ENCODE measurements at regions not wholly inside any gene's neighbourhood (a gene's known extent, or its start where the extent isn't known, plus 50 kb on each side); places are given as distances from the start of the nearest gene placed in this dataset.

DNA sequence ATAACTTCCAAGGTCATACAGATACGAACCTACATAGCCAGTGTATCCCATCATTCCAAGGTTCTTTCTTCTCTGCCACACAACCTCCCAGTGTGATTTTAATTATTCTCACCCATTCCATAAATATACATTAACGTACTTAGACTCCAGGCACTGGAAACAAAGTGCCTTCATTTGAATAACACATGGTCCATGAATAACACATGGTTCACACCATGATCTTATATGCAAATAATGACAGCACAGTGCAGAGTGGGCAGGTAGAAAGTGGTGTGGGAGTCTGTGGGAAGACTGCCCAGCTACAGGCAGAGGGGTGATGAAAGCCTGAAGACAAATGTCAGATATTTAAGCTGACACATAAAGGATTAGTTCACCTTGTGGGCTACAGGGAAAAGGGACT is 425.2 kb downstream of the HACE1 start:
- Histone ChIP-seq H4K20me1 (ENCODE audit: low read depth, low read length) (no peaks in the 10 kb centered on the region), H3K36me3 (ENCODE audit: low read length) (no peaks in the 10 kb centered on the region)
- no peak for TF ChIP-seq CTCF (IDR thresholded peaks at IDR 0.05; ENCODE audit: insufficient read depth, low read length, poor library complexity, severe bottlenecking)
- TF ChIP-seq EZH2phosphoT487 (conservative IDR thresholded peaks at IDR 0.05; ENCODE audit: low read length): no peak

DNA sequence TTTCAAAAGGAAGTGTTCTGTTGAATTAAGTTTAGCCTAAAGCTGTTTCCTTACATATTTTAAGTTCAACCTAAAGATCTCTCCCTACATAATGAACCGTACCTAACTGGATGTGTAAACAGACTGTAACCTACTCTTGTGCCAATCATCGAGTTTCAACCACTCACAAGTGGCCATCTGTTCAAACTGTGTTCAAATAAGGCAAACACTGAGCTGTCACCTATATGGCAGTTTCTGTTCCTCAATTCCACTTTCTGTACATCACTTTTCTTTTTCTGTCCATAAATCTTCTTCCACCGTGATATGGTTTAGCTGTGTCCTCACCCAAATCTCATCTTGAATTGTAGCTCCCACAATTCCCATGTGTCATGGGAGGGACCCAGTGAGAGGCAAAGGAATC is 428.6 kb downstream of the HACE1 start:
- Histone ChIP-seq H3K4me3 (ENCODE audit: insufficient read depth, low read length, poor library complexity, severe bottlenecking) (no peak overlapping the region), H3K9ac (ENCODE audit: low read length) (no peak overlapping the region), H3K9me2 (replicated peaks; ENCODE audit: insufficient read depth, low read length) (no peaks in the 10 kb centered on the region), H3K36me3 (ENCODE audit: low read length) (no peaks in the 10 kb centered on the region), H3K27me3 (ENCODE audit: low read length) (no peaks in the 10 kb centered on the region), H4K20me1 (ENCODE audit: low read depth, low read length) (no peaks in the 10 kb centered on the region), H2AFZ (ENCODE audit: low read depth, low read length, severe bottlenecking) (no peak overlapping the region), H3K9me3 (ENCODE audit: insufficient read depth, low read length) (no peaks in the 10 kb centered on the region), H3K79me2 (ENCODE audit: insufficient read depth, low read length) (no peaks in the 10 kb centered on the region), H3K4me2 (ENCODE audit: low read depth, low read length, poor library complexity, severe bottlenecking) (no peak overlapping the region), H3F3A (ENCODE audit: insufficient read depth) (no peaks in the 10 kb centered on the region), H3K27ac (ENCODE audit: low read depth, low read length) (no peak overlapping the region)
- TF ChIP-seq CTCF (IDR thresholded peaks at IDR 0.05; ENCODE audit: insufficient read depth, low read length, poor library complexity, severe bottlenecking) (no peak), EZH2phosphoT487 (conservative IDR thresholded peaks at IDR 0.05; ENCODE audit: low read length) (no peak)

More for the DNA sequence above, 425.2 kb downstream of the HACE1 start:
- Histone ChIP-seq H3K27me3 (ENCODE audit: low read length) (no peaks in the 10 kb centered on the region), H2AFZ (ENCODE audit: low read depth, low read length, severe bottlenecking) (no peak overlapping the region), H3K9me3 (ENCODE audit: insufficient read depth, low read length) (no peaks in the 10 kb centered on the region), H3K4me3 (ENCODE audit: insufficient read depth, low read length, poor library complexity, severe bottlenecking) (no peak overlapping the region), H3K9me2 (replicated peaks; ENCODE audit: insufficient read depth, low read length) (no peaks in the 10 kb centered on the region), H3K79me2 (ENCODE audit: insufficient read depth, low read length) (no peaks in the 10 kb centered on the region), H3K27ac (ENCODE audit: low read depth, low read length) (no peak overlapping the region), H3K4me2 (ENCODE audit: low read depth, low read length, poor library complexity, severe bottlenecking) (no peak overlapping the region), H3K9ac (ENCODE audit: low read length) (no peak overlapping the region), H3F3A (ENCODE audit: insufficient read depth) (no peaks in the 10 kb centered on the region)

DNA sequence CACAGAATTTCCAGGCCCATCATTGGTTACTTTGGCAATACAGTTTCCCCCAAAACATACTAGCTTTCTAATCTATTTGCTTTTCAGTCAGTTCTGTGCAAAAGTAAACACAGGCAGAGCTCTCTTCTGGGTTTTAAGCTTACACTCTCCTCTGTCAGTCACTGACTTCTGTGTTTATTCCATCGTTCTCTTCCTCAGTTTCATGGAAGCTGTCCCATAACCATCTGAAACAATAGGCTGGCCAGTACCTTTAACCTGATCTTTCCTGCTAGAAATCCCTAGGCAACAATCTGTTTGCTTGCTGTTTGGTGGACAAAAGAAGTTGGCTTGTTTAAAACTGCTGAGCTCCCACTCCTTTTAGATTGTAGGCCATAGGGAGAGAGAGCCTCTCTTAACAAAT is 431.5 kb downstream of the HACE1 start:
- no peaks in the 10 kb centered on the region for H4K20me1 ChIP-seq (ENCODE audit: low read depth, low read length)
- H3K27ac ChIP-seq (ENCODE audit: low read depth, low read length): no peak overlapping the region
- H3K9ac ChIP-seq (ENCODE audit: low read length): no peak overlapping the region
- TF ChIP-seq CTCF (IDR thresholded peaks at IDR 0.05; ENCODE audit: insufficient read depth, low read length, poor library complexity, severe bottlenecking): no peak
- no peak for TF ChIP-seq EZH2phosphoT487 (conservative IDR thresholded peaks at IDR 0.05; ENCODE audit: low read length)
- no peaks in the 10 kb centered on the region for H3K79me2 ChIP-seq (ENCODE audit: insufficient read depth, low read length)
- H2AFZ ChIP-seq (ENCODE audit: low read depth, low read length, severe bottlenecking): no peak overlapping the region
- no peaks in the 10 kb centered on the region for H3K9me3 ChIP-seq (ENCODE audit: insufficient read depth, low read length)
- H3K9me2 ChIP-seq (replicated peaks; ENCODE audit: insufficient read depth, low read length): no peaks in the 10 kb centered on the region
- H3K4me2 ChIP-seq (ENCODE audit: low read depth, low read length, poor library complexity, severe bottlenecking): no peak overlapping the region
- H3K4me3 ChIP-seq (ENCODE audit: insufficient read depth, low read length, poor library complexity, severe bottlenecking): no peak overlapping the region
- no peaks in the 10 kb centered on the region for H3K36me3 ChIP-seq (ENCODE audit: low read length)
- H3K27me3 ChIP-seq (ENCODE audit: low read length): no peaks in the 10 kb centered on the region
- no peaks in the 10 kb centered on the region for H3F3A ChIP-seq (ENCODE audit: insufficient read depth)
